Testis (tissue), 2 donors: ENCODE measurements at regions not wholly inside any gene's neighbourhood (a gene's known extent, or its start where the extent isn't known, plus 50 kb on each side); places are given as distances from the start of the nearest gene placed in this dataset.

Experiments
- POLR2A ChIP-seq: fragments of 450-650 bp; IDR thresholded peaks from one replicate; pipeline ENCODE4 v1.6.1; 2017; ENCODE audit warnings: antibody characterized with exemption, mild to moderate bottlenecking, moderate library complexity
- TF ChIP-seq, protein P1 (sequence below), 3 experiments: fragments of 450-650 bp in 2 of 3; fragments of 200-600 bp in 1 of 3; sonication (generic) in 1 of 3; IDR thresholded peaks; one replicate each; pipeline ENCODE4 v1.5.1; 2016 to 2019; ENCODE audit warnings: antibody characterized with exemption in 3 of 3, mild to moderate bottlenecking in 2 of 3, moderate library complexity in 1 of 3

GRCh38 chr15:46701896-46702295 lies 1015.4 kb upstream of the SEMA6D start:
- TF ChIP-seq, protein P1, sequence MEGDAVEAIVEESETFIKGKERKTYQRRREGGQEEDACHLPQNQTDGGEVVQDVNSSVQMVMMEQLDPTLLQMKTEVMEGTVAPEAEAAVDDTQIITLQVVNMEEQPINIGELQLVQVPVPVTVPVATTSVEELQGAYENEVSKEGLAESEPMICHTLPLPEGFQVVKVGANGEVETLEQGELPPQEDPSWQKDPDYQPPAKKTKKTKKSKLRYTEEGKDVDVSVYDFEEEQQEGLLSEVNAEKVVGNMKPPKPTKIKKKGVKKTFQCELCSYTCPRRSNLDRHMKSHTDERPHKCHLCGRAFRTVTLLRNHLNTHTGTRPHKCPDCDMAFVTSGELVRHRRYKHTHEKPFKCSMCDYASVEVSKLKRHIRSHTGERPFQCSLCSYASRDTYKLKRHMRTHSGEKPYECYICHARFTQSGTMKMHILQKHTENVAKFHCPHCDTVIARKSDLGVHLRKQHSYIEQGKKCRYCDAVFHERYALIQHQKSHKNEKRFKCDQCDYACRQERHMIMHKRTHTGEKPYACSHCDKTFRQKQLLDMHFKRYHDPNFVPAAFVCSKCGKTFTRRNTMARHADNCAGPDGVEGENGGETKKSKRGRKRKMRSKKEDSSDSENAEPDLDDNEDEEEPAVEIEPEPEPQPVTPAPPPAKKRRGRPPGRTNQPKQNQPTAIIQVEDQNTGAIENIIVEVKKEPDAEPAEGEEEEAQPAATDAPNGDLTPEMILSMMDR (IDR thresholded peaks at IDR 0.05): no peak
- no peak for TF ChIP-seq POLR2A
